DND-41 (cell line): ENCODE measurements at regions not wholly inside any gene's neighbourhood (a gene's known extent, or its start where the extent isn't known, plus 50 kb on each side); places are given as distances from the start of the nearest gene placed in this dataset.

Experiments
- ATAC-seq: fragments of 200-7000 bp; cut with Tn5 transposase; 3 replicates; pipeline ENCODE4 v1.9.1; 2021; ENCODE audit warnings: low read depth; ENCODE audit not compliant: insufficient read depth
- DNase-seq: peaks from one replicate; pipeline ENCODE4 v3.0.0-alpha.2; 2020
- H2AFZ ChIP-seq: 2 replicates; pipeline ENCODE4 v1.6.0; 2012; ENCODE audit warnings: low read depth, low read length
- H3K27ac ChIP-seq: 2 replicates; pipeline ENCODE4 v1.5.1; 2012; ENCODE audit warnings: low read length, inconsistent platforms
- H3K27me3 ChIP-seq: fragments of 200-600 bp; sonication (generic); 2 replicates; pipeline ENCODE4 v1.6.0; 2012; ENCODE audit warnings: low read length, mild to moderate bottlenecking, inconsistent platforms; ENCODE audit not compliant: insufficient read depth, poor library complexity
- H3K36me3 ChIP-seq: 2 replicates; pipeline ENCODE4 v1.5.1; 2012; ENCODE audit warnings: low read length, inconsistent platforms; ENCODE audit not compliant: insufficient read depth
- H3K4me1 ChIP-seq: 2 replicates; pipeline ENCODE4 v1.5.1; 2012; ENCODE audit warnings: mild to moderate bottlenecking, low read length; ENCODE audit not compliant: insufficient read depth
- H3K4me2 ChIP-seq: 2 replicates; pipeline ENCODE4 v1.6.0; 2012; ENCODE audit warnings: mild to moderate bottlenecking, moderate library complexity, low read length, inconsistent platforms; ENCODE audit not compliant: insufficient read depth
- H3K4me3 ChIP-seq, 2 experiments: fragments of 200-600 bp in 1 of 2; shearing (Covaris generic) in 1 of 2; 2 replicates each; pipeline ENCODE4 v1.5.1; 2012 to 2016; ENCODE audit warnings: inconsistent platforms in 2 of 2, low read length in 2 of 2, mild to moderate bottlenecking in 2 of 2, low read depth in 1 of 2, moderate library complexity in 1 of 2
- H3K79me2 ChIP-seq: 2 replicates; pipeline ENCODE4 v1.6.0; 2012; ENCODE audit warnings: low read length, inconsistent platforms; ENCODE audit not compliant: insufficient read depth
- H3K9ac ChIP-seq: 2 replicates; pipeline ENCODE4 v1.6.0; 2012; ENCODE audit warnings: low read depth, mild to moderate bottlenecking, inconsistent platforms, low read length, moderate library complexity
- H3K9me3 ChIP-seq: 2 replicates; pipeline ENCODE4 v1.5.1; 2012; ENCODE audit warnings: low read length, moderate library complexity, mild to moderate bottlenecking, inconsistent platforms; ENCODE audit not compliant: insufficient read depth, severe bottlenecking
- H4K20me1 ChIP-seq: 2 replicates; pipeline ENCODE4 v1.6.0; 2012; ENCODE audit warnings: low read length; ENCODE audit not compliant: insufficient read depth
- EZH2 ChIP-seq: IDR thresholded peaks from 3 replicates; pipeline ENCODE4 v1.6.1; 2012; ENCODE audit warnings: borderline replicate concordance, low read depth, mild to moderate bottlenecking, moderate library complexity, low read length, inconsistent platforms; ENCODE audit not compliant: severe bottlenecking
- TF ChIP-seq, protein P1 (sequence below): IDR thresholded peaks from 2 replicates; pipeline ENCODE4 v1.5.1; 2012; ENCODE audit warnings: borderline replicate concordance, low read length, moderate library complexity, mild to moderate bottlenecking; ENCODE audit not compliant: poor library complexity, severe bottlenecking; ENCODE audit errors: extremely low read depth

DNA sequence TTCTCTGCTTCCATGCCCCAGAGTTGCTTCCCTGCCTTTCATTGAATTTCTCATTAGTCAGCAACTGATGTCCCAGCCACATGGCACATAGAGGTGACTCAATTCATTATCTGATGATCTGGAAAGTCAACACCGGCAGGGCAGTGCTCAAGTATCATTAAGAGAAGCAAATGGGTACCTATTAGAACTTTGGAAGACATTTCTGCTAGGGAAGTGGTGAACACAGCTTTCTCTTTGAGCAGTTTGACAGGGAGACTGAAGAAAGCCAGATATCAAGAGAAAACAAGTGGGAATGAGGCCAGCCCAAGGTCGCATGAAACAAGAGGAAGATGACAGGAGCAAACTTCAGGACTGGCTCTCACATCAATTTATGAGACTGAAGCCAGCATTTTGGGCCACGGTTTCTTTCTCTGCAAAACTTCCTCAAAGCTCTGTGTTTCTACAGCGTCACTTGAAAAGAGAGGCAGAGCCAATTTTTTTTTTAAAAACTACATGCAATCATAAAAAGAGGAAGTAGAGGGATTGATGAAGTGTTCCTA is 108.3 kb upstream of the RPS6KA3 start:
- H3K4me1 ChIP-seq: no peaks in the 10 kb centered on the region
- no peaks in the 10 kb centered on the region for H3K36me3 ChIP-seq
- H3K4me2 ChIP-seq: no peak overlapping the region
- no peaks in the 10 kb centered on the region for H3K9me3 ChIP-seq
- H3K27ac ChIP-seq: no peak overlapping the region
- H3K4me3 ChIP-seq: no peak overlapping the region
- no peaks in the 10 kb centered on the region for H4K20me1 ChIP-seq
- no peak overlapping the region for H2AFZ ChIP-seq
- no peaks in the 10 kb centered on the region for H3K27me3 ChIP-seq
- H3K79me2 ChIP-seq: no peaks in the 10 kb centered on the region
- ATAC-seq: no peak
- DNase-seq: no peak
- H3K9ac ChIP-seq: no peak overlapping the region
- no peak for TF ChIP-seq EZH2
- TF ChIP-seq, protein P1, sequence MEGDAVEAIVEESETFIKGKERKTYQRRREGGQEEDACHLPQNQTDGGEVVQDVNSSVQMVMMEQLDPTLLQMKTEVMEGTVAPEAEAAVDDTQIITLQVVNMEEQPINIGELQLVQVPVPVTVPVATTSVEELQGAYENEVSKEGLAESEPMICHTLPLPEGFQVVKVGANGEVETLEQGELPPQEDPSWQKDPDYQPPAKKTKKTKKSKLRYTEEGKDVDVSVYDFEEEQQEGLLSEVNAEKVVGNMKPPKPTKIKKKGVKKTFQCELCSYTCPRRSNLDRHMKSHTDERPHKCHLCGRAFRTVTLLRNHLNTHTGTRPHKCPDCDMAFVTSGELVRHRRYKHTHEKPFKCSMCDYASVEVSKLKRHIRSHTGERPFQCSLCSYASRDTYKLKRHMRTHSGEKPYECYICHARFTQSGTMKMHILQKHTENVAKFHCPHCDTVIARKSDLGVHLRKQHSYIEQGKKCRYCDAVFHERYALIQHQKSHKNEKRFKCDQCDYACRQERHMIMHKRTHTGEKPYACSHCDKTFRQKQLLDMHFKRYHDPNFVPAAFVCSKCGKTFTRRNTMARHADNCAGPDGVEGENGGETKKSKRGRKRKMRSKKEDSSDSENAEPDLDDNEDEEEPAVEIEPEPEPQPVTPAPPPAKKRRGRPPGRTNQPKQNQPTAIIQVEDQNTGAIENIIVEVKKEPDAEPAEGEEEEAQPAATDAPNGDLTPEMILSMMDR: no peak

DNA sequence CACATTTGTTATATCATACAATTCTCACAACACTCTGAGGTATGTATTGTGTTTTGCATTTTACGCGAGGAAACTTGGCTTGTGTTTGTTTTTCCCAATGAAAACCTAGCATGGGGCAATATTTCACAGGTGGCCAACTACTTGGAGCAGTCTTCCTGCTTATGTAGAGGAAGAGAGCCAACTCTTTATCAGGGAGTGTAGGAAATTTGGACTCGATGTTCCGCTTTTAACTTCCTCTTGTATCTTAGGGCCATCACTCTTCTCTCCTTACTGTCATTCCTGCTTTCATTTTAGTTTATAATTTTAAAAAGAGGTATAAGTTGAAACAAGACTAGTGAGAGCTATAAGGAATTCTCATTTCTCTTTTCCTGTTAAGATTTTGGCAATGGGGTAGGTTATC is 107.7 kb upstream of the RPS6KA3 start:
- H3K9me3 ChIP-seq: no peaks in the 10 kb centered on the region
- H4K20me1 ChIP-seq: no peaks in the 10 kb centered on the region
- H3K4me2 ChIP-seq: no peak overlapping the region
- H3K4me3 ChIP-seq: no peak overlapping the region
- no peaks in the 10 kb centered on the region for H3K4me1 ChIP-seq
- no peaks in the 10 kb centered on the region for H3K79me2 ChIP-seq
- DNase-seq (no peak), ATAC-seq (no peak)
- no peaks in the 10 kb centered on the region for H3K27me3 ChIP-seq
- no peak for TF ChIP-seq EZH2
- H3K27ac ChIP-seq: no peak overlapping the region
- H3K36me3 ChIP-seq: no peaks in the 10 kb centered on the region
- no peak overlapping the region for H3K9ac ChIP-seq
- no peak overlapping the region for H2AFZ ChIP-seq

DNA sequence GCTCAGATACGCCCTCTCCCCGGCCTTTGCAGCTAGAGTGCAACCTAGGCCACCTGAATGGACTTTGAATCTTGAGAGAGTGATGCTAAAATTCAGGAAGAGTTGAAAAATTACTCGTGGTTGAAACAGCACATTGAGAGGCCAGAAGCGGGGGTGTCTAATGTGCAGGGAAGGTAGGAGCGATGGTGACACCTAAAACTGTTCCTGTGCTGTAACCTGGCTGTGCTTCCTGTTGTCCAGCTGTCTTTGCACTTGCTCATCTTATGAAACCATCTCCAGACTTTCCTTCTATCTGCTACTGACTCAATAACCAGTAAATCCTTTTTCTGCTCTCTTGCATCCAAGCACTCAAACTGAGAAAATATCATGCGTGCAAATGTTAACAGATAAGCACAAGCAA is 106.4 kb upstream of the RPS6KA3 start:
- Histone ChIP-seq H3K9me3 (no peaks in the 10 kb centered on the region), H4K20me1 (no peaks in the 10 kb centered on the region), H3K79me2 (no peaks in the 10 kb centered on the region), H2AFZ (no peak overlapping the region), H3K9ac (no peak overlapping the region), H3K4me2 (no peak overlapping the region), H3K27me3 (no peaks in the 10 kb centered on the region), H3K27ac (no peak overlapping the region), H3K4me1 (no peaks in the 10 kb centered on the region), H3K36me3 (no peaks in the 10 kb centered on the region), H3K4me3 (no peak overlapping the region)
- no peak for DNase-seq
- TF ChIP-seq, protein P1: no peak
- TF ChIP-seq EZH2: no peak
- no peak for ATAC-seq

DNA sequence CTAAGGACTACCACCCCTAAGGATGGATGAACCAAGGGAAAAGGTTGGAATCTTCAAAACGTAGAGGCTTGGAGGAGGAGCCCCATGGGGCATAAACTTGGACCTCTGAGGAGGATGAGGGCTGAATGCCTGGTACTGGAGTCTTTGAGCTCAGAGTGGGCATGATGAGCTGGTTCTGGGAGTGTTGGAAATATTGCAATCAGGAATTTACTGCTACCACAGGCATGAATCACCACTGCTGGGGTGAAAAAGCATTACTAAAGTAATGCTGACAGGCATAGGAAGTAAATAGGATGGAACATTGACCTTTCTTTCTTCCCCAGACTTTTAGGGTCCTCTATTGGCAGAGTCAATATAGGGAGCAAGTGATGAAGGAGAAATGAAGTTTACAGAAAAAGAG is 105.8 kb upstream of the RPS6KA3 start:
- no peaks in the 10 kb centered on the region for H3K4me1 ChIP-seq
- H4K20me1 ChIP-seq: no peaks in the 10 kb centered on the region
- DNase-seq: no peak
- no peaks in the 10 kb centered on the region for H3K9me3 ChIP-seq
- H3K36me3 ChIP-seq: no peaks in the 10 kb centered on the region
- TF ChIP-seq EZH2: no peak
- TF ChIP-seq, protein P1: no peak
- no peak overlapping the region for H2AFZ ChIP-seq
- H3K79me2 ChIP-seq: no peaks in the 10 kb centered on the region
- no peaks in the 10 kb centered on the region for H3K27me3 ChIP-seq
- no peak overlapping the region for H3K27ac ChIP-seq
- H3K4me2 ChIP-seq: no peak overlapping the region
- H3K9ac ChIP-seq: no peak overlapping the region
- H3K4me3 ChIP-seq: no peak overlapping the region
- no peak for ATAC-seq
